Hepatocyte (in vitro differentiated cells): ENCODE measurements at regions not wholly inside any gene's neighbourhood (a gene's known extent, or its start where the extent isn't known, plus 50 kb on each side); places are given as distances from the start of the nearest gene placed in this dataset.

Experiments
- DNase-seq: peaks from one replicate; pipeline ENCODE4 v3.0.0-alpha.2; 2016; ENCODE audit warnings: low spot score
- H2AFZ ChIP-seq: fragments of 200-600 bp; sonication (generic); 2 replicates; pipeline ENCODE4 v1.6.0; 2016; ENCODE audit warnings: antibody characterized with exemption, mild to moderate bottlenecking
- H3K27ac ChIP-seq: fragments of 200-600 bp; sonication (generic); 2 replicates; pipeline ENCODE4 v1.5.1; 2016; ENCODE audit warnings: mild to moderate bottlenecking
- H3K27me3 ChIP-seq: fragments of 200-600 bp; sonication (generic); 2 replicates; pipeline ENCODE4 v1.6.1; 2016
- H3K36me3 ChIP-seq: fragments of 200-600 bp; sonication (generic); replicated peaks from 2 replicates; pipeline ENCODE4 v1.5.1; 2016; ENCODE audit warnings: low read depth; ENCODE audit not compliant: insufficient read depth
- H3K4me1 ChIP-seq: fragments of 200-600 bp; sonication (generic); 2 replicates; pipeline ENCODE4 v1.5.1; 2016; ENCODE audit warnings: mild to moderate bottlenecking, moderate library complexity; ENCODE audit not compliant: insufficient read depth
- H3K4me2 ChIP-seq: fragments of 200-600 bp; sonication (generic); 2 replicates; pipeline ENCODE4 v1.6.0; 2016
- H3K4me3 ChIP-seq: fragments of 200-600 bp; sonication (generic); 2 replicates; pipeline ENCODE4 v1.5.1; 2016; ENCODE audit warnings: mild to moderate bottlenecking
- H3K79me2 ChIP-seq: fragments of 200-600 bp; sonication (generic); 2 replicates; pipeline ENCODE4 v1.6.0; 2017; ENCODE audit warnings: mild to moderate bottlenecking
- H3K9me2 ChIP-seq: fragments of 200-600 bp; sonication (generic); replicated peaks from 2 replicates; pipeline ENCODE4 v1.6.0; 2017; ENCODE audit warnings: mild to moderate bottlenecking; ENCODE audit not compliant: insufficient read depth
- H3K9me3 ChIP-seq: fragments of 200-600 bp; sonication (generic); 2 replicates; pipeline ENCODE4 v1.5.1; 2016; ENCODE audit warnings: low read depth, mild to moderate bottlenecking
- H4K20me1 ChIP-seq: fragments of 200-600 bp; sonication (generic); 2 replicates; pipeline ENCODE4 v1.6.0; 2016; ENCODE audit warnings: mild to moderate bottlenecking; ENCODE audit not compliant: insufficient read depth, poor library complexity, severe bottlenecking
- CTCF ChIP-seq: fragments of 200-600 bp; sonication (generic); IDR thresholded peaks from 2 replicates; pipeline ENCODE4 v1.5.1; 2016; ENCODE audit warnings: antibody characterized with exemption, mild to moderate bottlenecking; ENCODE audit not compliant: poor library complexity
- EZH2 ChIP-seq: fragments of 200-600 bp; sonication (generic); IDR thresholded peaks from 2 replicates; pipeline ENCODE4 v1.6.1; 2016; ENCODE audit warnings: antibody characterized with exemption, mild to moderate bottlenecking, borderline replicate concordance
- EZH2phosphoT487 ChIP-seq: fragments of 200-600 bp; sonication (generic); IDR thresholded peaks from one replicate; pipeline ENCODE4 v1.6.1; 2018; ENCODE audit warnings: antibody characterized with exemption, mild to moderate bottlenecking, low read depth, moderate library complexity; ENCODE audit not compliant: unreplicated experiment, severe bottlenecking
- WGBS: methylation state at CpG from one replicate; pipeline ENCODE4 v1.1.6; 2016; ENCODE audit warnings: low lambda C conversion rate; ENCODE audit errors: missing lambda C conversion rate; 5-methylcytosine and 5-hydroxymethylcytosine counted together

- Histone ChIP-seq H3K9me2 (no peaks in the 10 kb centered on the region), H3K4me1 (no peaks in the 10 kb centered on the region), H3K4me2 (no peak overlapping the region), H3K27me3 (no peaks in the 10 kb centered on the region), H3K4me3 (no peak overlapping the region), H3K79me2 (no peaks in the 10 kb centered on the region), H3K27ac (no peak overlapping the region), H2AFZ (no peak overlapping the region), H3K9me3 (no peaks in the 10 kb centered on the region), H4K20me1 (no peaks in the 10 kb centered on the region), H3K36me3 (no peaks in the 10 kb centered on the region)
- DNase-seq = no peak
- TF ChIP-seq EZH2 (no peak), EZH2phosphoT487 (no peak), CTCF (no peak)
Observed at GRCh38 chr9:73231203-73231602, 79.5 kb downstream of the ANXA1 start.

GRCh38 chr9:73233359-73234007 is 81.8 kb downstream of the ANXA1 start:
- Histone ChIP-seq H3K36me3 (no peaks in the 10 kb centered on the region), H3K27me3 (no peaks in the 10 kb centered on the region), H4K20me1 (no peaks in the 10 kb centered on the region), H3K4me2 (no peak overlapping the region), H3K4me3 (no peak overlapping the region), H2AFZ (no peak overlapping the region), H3K4me1 (no peaks in the 10 kb centered on the region), H3K9me3 (no peaks in the 10 kb centered on the region), H3K9me2 (no peaks in the 10 kb centered on the region), H3K27ac (no peak overlapping the region), H3K79me2 (no peaks in the 10 kb centered on the region)
- TF ChIP-seq CTCF (no peak), EZH2phosphoT487 (no peak), EZH2 (no peak)
- no peak for DNase-seq
- 80% methylated on average over 6 of the region's 6 CpGs for WGBS

GRCh38 chr9:73234008-73234360 is 82.3 kb downstream of the ANXA1 start:
- TF ChIP-seq EZH2 (no peak), CTCF (no peak), EZH2phosphoT487 (no peak)
- Histone ChIP-seq H3K4me3 (no peak overlapping the region), H3K9me3 (no peaks in the 10 kb centered on the region), H4K20me1 (no peaks in the 10 kb centered on the region), H3K27me3 (no peaks in the 10 kb centered on the region), H3K9me2 (no peaks in the 10 kb centered on the region), H3K27ac (no peak overlapping the region), H3K4me1 (no peaks in the 10 kb centered on the region), H3K4me2 (no peak overlapping the region), H3K36me3 (no peaks in the 10 kb centered on the region), H2AFZ (no peak overlapping the region), H3K79me2 (no peaks in the 10 kb centered on the region)
- WGBS = 98% methylated on average over 1 of the region's 1 CpG
- DNase-seq = no peak

GRCh38 chr9:73237140-73237539 is 85.5 kb downstream of the ANXA1 start:
- Histone ChIP-seq H3K9me2 (no peaks in the 10 kb centered on the region), H3K4me3 (no peak overlapping the region), H4K20me1 (no peaks in the 10 kb centered on the region), H3K27me3 (no peaks in the 10 kb centered on the region), H3K27ac (no peak overlapping the region), H3K79me2 (no peaks in the 10 kb centered on the region), H3K4me2 (no peak overlapping the region), H3K9me3 (no peaks in the 10 kb centered on the region), H3K36me3 (no peaks in the 10 kb centered on the region), H3K4me1 (no peaks in the 10 kb centered on the region), H2AFZ (no peak overlapping the region)
- 81% methylated on average over 1 of the region's 1 CpG for WGBS
- DNase-seq = no peak
- TF ChIP-seq CTCF (no peak), EZH2phosphoT487 (no peak), EZH2 (no peak)
